Neuronal stem cell (in vitro differentiated cells): ENCODE measurements at regions not wholly inside any gene's neighbourhood (a gene's known extent, or its start where the extent isn't known, plus 50 kb on each side); places are given as distances from the start of the nearest gene placed in this dataset.
A peak's percentile ranks its signal among the peaks of the same experiment; 100 is the strongest.

Experiments
- DNase-seq: peaks from one replicate; pipeline ENCODE4 v3.0.0-alpha.2; 2013; ENCODE audit warnings: low spot score
- H2AFZ ChIP-seq: one replicate; pipeline ENCODE4 v1.6.1; 2013; ENCODE audit warnings: mild to moderate bottlenecking, low read length, inconsistent platforms
- H2AK5ac ChIP-seq: 2 replicates; pipeline ENCODE4 v1.6.1; 2013; ENCODE audit warnings: low read depth, mild to moderate bottlenecking, inconsistent platforms, low read length, moderate library complexity, mixed read lengths
- H2BK120ac ChIP-seq: 2 replicates; pipeline ENCODE4 v1.6.1; 2013; ENCODE audit warnings: low read depth, mild to moderate bottlenecking, inconsistent platforms, low read length, moderate library complexity, mixed read lengths
- H2BK12ac ChIP-seq: one replicate; pipeline ENCODE4 v1.6.1; 2013; ENCODE audit warnings: low read length, inconsistent platforms
- H2BK15ac ChIP-seq: 2 replicates; pipeline ENCODE4 v1.6.1; 2013; ENCODE audit warnings: mild to moderate bottlenecking, low read length, inconsistent platforms, mixed read lengths
- H2BK5ac ChIP-seq: one replicate; pipeline ENCODE4 v1.6.1; 2013; ENCODE audit warnings: inconsistent platforms, mild to moderate bottlenecking, low read length, moderate library complexity
- H3K14ac ChIP-seq: one replicate; pipeline ENCODE4 v1.6.1; 2013; ENCODE audit warnings: low read length, inconsistent platforms
- H3K18ac ChIP-seq: 2 replicates; pipeline ENCODE4 v1.6.1; 2013; ENCODE audit warnings: low read length, inconsistent platforms
- H3K23ac ChIP-seq: 2 replicates; pipeline ENCODE4 v1.6.1; 2013; ENCODE audit warnings: low read depth, mild to moderate bottlenecking, mixed read lengths, low read length, inconsistent platforms; ENCODE audit not compliant: poor library complexity
- H3K27ac ChIP-seq: replicated peaks from 3 replicates; pipeline ENCODE4 v1.5.1; 2013; ENCODE audit warnings: low read length, inconsistent platforms
- H3K27me3 ChIP-seq, 3 experiments: 2 replicates each; pipeline ENCODE4 v1.6.1; 2013; ENCODE audit warnings: low read length in 3 of 3, mild to moderate bottlenecking in 2 of 3, inconsistent platforms in 1 of 3, low read depth in 1 of 3, mixed read lengths in 1 of 3, moderate library complexity in 1 of 3; ENCODE audit not compliant: control insufficient read depth in 3 of 3, insufficient read depth in 3 of 3
- H3K36me3 ChIP-seq, 2 donors: replicated peaks in 1 of 2; 2 replicates each; pipeline ENCODE4 v1.6.1; 2013; ENCODE audit warnings: low read length in 2 of 2; ENCODE audit not compliant: control insufficient read depth in 2 of 2, insufficient read depth in 2 of 2
- H3K4ac ChIP-seq: 2 replicates; pipeline ENCODE4 v1.6.1; 2013; ENCODE audit warnings: inconsistent platforms, mild to moderate bottlenecking, low read length, moderate library complexity
- H3K4me1 ChIP-seq, 2 donors: 1 replicate in 1 of 2; 2 replicates in 1 of 2; pipeline ENCODE4 v1.6.1; 2013; ENCODE audit warnings: low read length in 2 of 2, low read depth in 1 of 2; ENCODE audit not compliant: control insufficient read depth in 2 of 2, insufficient read depth in 1 of 2
- H3K4me2 ChIP-seq: one replicate; pipeline ENCODE4 v1.6.1; 2013; ENCODE audit warnings: mild to moderate bottlenecking, low read length, inconsistent platforms; ENCODE audit not compliant: insufficient read depth, poor library complexity, severe bottlenecking
- H3K4me3 ChIP-seq, 2 donors: 2 replicates each; pipeline ENCODE4 v1.5.1; 2013; ENCODE audit warnings: low read length in 2 of 2, mild to moderate bottlenecking in 2 of 2, inconsistent platforms in 1 of 2, moderate library complexity in 1 of 2
- H3K79me1 ChIP-seq: one replicate; pipeline ENCODE4 v1.6.1; 2013; ENCODE audit warnings: low read depth, mild to moderate bottlenecking, inconsistent platforms, low read length, moderate library complexity
- H3K9ac ChIP-seq: one replicate; pipeline ENCODE4 v1.6.1; 2013; ENCODE audit warnings: mild to moderate bottlenecking, low read depth, low read length, inconsistent platforms; ENCODE audit not compliant: poor library complexity
- H3K9me3 ChIP-seq, 2 donors: replicated peaks in 1 of 2; 2 replicates each; pipeline versions ENCODE3 to v1.6.1; 2013; ENCODE audit warnings: low read length in 2 of 2, mild to moderate bottlenecking in 2 of 2, inconsistent platforms in 1 of 2, low read depth in 1 of 2, mixed read lengths in 1 of 2, moderate library complexity in 1 of 2; ENCODE audit not compliant: control insufficient read depth in 2 of 2, insufficient read depth in 1 of 2
- H4K8ac ChIP-seq: one replicate; pipeline ENCODE4 v1.6.1; 2013; ENCODE audit warnings: low read depth, mild to moderate bottlenecking, inconsistent platforms, low read length, moderate library complexity
- H4K91ac ChIP-seq: one replicate; pipeline ENCODE4 v1.6.1; 2013; ENCODE audit warnings: low read length, low read depth, mild to moderate bottlenecking, inconsistent platforms; ENCODE audit not compliant: poor library complexity
- whole genome bisulfite sequencing, 2 donors: extraction: QIAGEN DNeasy Blood & Tissue Kit; methylation state at CpG; one replicate each; pipeline ENCODE4 v1.1.7; 2013; ENCODE audit warnings: missing lambda C conversion rate in 2 of 2, mixed read lengths in 1 of 2; ENCODE audit not compliant: insufficient read length in 2 of 2, insufficient replicate concordance in 1 of 2; ENCODE audit errors: extremely low coverage in 2 of 2; 5-methylcytosine and 5-hydroxymethylcytosine counted together

DNA sequence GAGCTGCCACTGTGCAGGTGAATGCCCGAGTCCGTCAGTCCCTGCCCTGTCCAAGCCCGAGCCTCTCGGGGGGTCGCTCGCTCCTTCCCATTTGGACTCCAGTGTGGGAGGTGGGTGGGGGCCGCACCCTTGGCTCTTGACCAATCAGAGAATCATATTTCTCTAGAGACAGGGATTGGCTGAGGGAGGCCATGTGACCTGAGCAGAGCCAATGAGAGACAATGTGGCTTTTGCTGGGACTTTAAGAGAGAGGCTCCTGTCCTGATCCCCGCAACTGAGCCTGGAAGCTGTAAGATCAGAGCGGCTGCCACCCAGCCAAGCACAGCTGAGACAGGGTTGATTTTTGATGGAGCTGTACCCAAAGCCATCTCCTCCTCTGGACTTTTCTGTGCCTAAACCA is 199.3 kb downstream of the TFAP2C start:
- Histone ChIP-seq H3K23ac (no peak overlapping the region), H2BK15ac (no peak overlapping the region), H3K9me3 (no peaks in the 10 kb centered on the region), H3K27me3 (peaks cover 0 to 8% (median 0%) of the 10 kb centered on the region in 3 experiments), H2BK120ac (no peak overlapping the region), H2AFZ (no peak overlapping the region), H3K4me3 (no peak overlapping the region), H3K4me2 (no peak overlapping the region), H3K27ac (no peak overlapping the region), H2AK5ac (no peak overlapping the region), H2BK5ac (no peak overlapping the region), H2BK12ac (no peak overlapping the region), H3K14ac (no peak overlapping the region), H3K4me1 (peaks cover 0 to 13% of the 10 kb centered on the region in 2 donors), H3K9ac (no peak overlapping the region), H3K18ac (no peak overlapping the region), H4K91ac (no peak overlapping the region), H3K4ac (no peak overlapping the region), H3K36me3 (no peaks in the 10 kb centered on the region), H4K8ac (no peak overlapping the region), H3K79me1 (no peaks in the 10 kb centered on the region)
- no CpG with 5 or more reads among the region's 9 CpGs for WGBS, 2 donors
- no peak for DNase-seq

DNA sequence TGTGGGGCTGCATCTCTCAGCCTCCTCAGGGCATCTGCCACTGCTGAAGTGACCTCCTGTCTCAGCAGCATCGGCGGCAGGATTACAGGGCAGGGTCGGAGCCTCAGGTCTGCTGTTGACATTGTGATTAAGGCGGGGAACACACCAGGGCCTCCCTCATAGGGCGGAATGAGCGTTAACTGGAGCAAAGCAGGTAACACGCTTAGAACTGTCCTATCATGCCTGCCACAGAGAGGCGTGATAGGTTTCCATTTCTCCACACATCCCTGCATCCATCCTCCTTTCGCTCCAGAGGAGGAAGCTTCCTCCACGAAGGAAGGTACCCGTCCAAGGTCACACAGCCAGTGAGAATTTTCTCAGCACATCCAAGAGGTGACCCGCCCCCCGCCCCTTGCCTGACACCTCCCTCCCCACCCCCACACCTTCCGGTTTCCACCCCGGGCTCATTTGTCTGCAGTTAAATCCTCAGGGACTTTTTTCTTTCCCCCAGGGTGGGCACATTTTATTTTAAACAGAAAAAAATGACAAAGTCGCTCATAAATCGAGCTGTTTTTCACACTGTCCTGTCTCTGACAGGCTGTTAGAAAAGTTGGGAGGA is 200.8 kb downstream of the TFAP2C start:
- Histone ChIP-seq H3K23ac (no peak overlapping the region), H2BK120ac (no peak overlapping the region), H3K18ac (peak overlapping the region; percentile 53), H3K9ac (no peak overlapping the region), H3K79me1 (no peaks in the 10 kb centered on the region), H2BK5ac (no peak overlapping the region), H4K91ac (no peak overlapping the region), H3K4me3 (peak overlapping the region in 1 of 2 donors; percentile 11), H2AFZ (no peak overlapping the region), H3K9me3 (no peaks in the 10 kb centered on the region), H3K4me1 (peaks cover 0 to 13% of the 10 kb centered on the region in 2 donors), H3K36me3 (no peaks in the 10 kb centered on the region), H3K27me3 (peaks cover 0 to 8% (median 0%) of the 10 kb centered on the region in 3 experiments), H3K27ac (no peak overlapping the region), H3K14ac (no peak overlapping the region), H3K4me2 (no peak overlapping the region), H4K8ac (no peak overlapping the region), H2BK12ac (no peak overlapping the region), H3K4ac (no peak overlapping the region), H2AK5ac (no peak overlapping the region), H2BK15ac (no peak overlapping the region)
- WGBS, 2 donors, result no CpG with 5 or more reads among the region's 17 CpGs
- no peak for DNase-seq

DNA sequence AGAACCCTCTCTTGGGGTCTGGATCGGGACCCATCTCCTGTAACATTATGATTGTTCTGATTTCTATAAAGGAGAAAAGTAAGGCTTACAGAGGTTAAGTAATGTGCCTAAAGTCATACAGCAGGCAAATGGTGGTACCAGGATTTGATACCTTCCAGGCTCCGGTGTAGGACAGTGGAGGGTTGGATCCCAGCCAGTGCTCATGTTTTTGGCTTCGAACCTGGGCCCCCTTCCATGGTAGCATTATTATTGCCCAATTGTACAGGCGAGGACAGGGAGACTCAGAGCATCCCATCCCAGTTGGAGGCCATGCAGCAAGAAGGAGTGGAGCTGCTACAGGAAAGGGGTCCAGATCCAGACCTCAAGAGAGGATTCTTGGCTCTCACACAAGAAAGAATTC is 202.7 kb downstream of the TFAP2C start:
- H2BK12ac ChIP-seq, result no peak overlapping the region
- H2BK120ac ChIP-seq, result no peak overlapping the region
- WGBS, 2 donors, result no CpG with 5 or more reads among the region's 4 CpGs
- H3K4me2 ChIP-seq, result no peak overlapping the region
- no peak overlapping the region for H4K8ac ChIP-seq
- no peak overlapping the region for H2AFZ ChIP-seq
- no peak overlapping the region for H2BK5ac ChIP-seq
- no peak overlapping the region for H4K91ac ChIP-seq
- no peak overlapping the region for H3K27ac ChIP-seq
- no peak overlapping the region for H3K23ac ChIP-seq
- no peak overlapping the region for H3K9ac ChIP-seq
- no peaks in the 10 kb centered on the region for H3K79me1 ChIP-seq
- no peaks in the 10 kb centered on the region for H3K36me3 ChIP-seq
- H3K4ac ChIP-seq, result no peak overlapping the region
- no peak for DNase-seq
- no peak overlapping the region for H2AK5ac ChIP-seq
- H3K18ac ChIP-seq, result no peak overlapping the region
- H2BK15ac ChIP-seq, result no peak overlapping the region
- peaks cover 0 to 12% of the 10 kb centered on the region in 2 donors for H3K4me1 ChIP-seq
- no peaks in the 10 kb centered on the region for H3K9me3 ChIP-seq
- peaks cover 0 to 8% (median 0%) of the 10 kb centered on the region in 3 experiments for H3K27me3 ChIP-seq
- no peak overlapping the region for H3K14ac ChIP-seq
- H3K4me3 ChIP-seq, result peak overlapping the region in 1 of 2 donors; percentile 16

DNA sequence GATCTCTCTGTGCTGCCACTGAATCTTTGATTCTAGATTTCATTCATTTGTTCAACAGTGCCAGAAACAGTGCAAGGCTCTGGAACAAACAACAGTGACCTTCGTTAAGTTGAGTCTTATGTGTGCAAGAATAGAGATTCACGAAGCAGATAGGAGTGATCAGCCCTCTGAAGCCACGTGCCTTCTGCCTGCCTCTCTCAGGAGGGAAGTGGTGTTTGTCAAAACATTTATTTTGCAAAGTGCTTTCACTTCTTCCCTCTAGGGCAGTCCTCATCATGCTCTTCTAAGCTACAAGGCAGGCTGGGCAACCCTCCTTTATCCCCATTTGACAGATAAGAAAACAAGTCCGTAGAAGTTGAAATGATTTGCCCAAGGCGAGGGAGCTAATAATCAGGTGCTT is 204.3 kb downstream of the TFAP2C start:
- no peak overlapping the region for H3K18ac ChIP-seq
- H3K27me3 ChIP-seq, result peaks cover 0 to 3% (median 0%) of the 10 kb centered on the region in 3 experiments
- peaks cover 0 to 5% of the 10 kb centered on the region in 2 donors for H3K4me1 ChIP-seq
- no CpG with 5 or more reads among the region's 5 CpGs for WGBS, 2 donors
- H2AK5ac ChIP-seq, result no peak overlapping the region
- H2BK15ac ChIP-seq, result no peak overlapping the region
- H3K4me2 ChIP-seq, result no peak overlapping the region
- H4K8ac ChIP-seq, result no peak overlapping the region
- no peak for DNase-seq
- H2BK120ac ChIP-seq, result no peak overlapping the region
- H3K79me1 ChIP-seq, result no peaks in the 10 kb centered on the region
- H3K4me3 ChIP-seq, result no peak overlapping the region
- no peak overlapping the region for H3K4ac ChIP-seq
- H3K14ac ChIP-seq, result no peak overlapping the region
- no peaks in the 10 kb centered on the region for H3K9me3 ChIP-seq
- H3K36me3 ChIP-seq, result no peaks in the 10 kb centered on the region
- H3K27ac ChIP-seq, result no peak overlapping the region
- H2AFZ ChIP-seq, result no peak overlapping the region
- H3K9ac ChIP-seq, result no peak overlapping the region
- H2BK12ac ChIP-seq, result no peak overlapping the region
- no peak overlapping the region for H4K91ac ChIP-seq
- no peak overlapping the region for H2BK5ac ChIP-seq
- no peak overlapping the region for H3K23ac ChIP-seq
